ENCODE measurements at regions not wholly inside any gene's neighbourhood (a gene's known extent, or its start where the extent isn't known, plus 50 kb on each side); places are given as distances from the start of the nearest gene placed in this dataset.

- TF ChIP-seq CTCF (IDR thresholded peaks at IDR 0.05; ENCODE audit: insufficient read depth, low read depth, low read length) (no peak), EZH2 (IDR thresholded peaks at IDR 0.05; ENCODE audit: insufficient read depth, low read length) (no peak)
These were observed 239.1 kb upstream of the MEOX2 start for GRCh38 chr7:15925608-15926007.

Data from astrocyte (in vitro differentiated cells and primary cell).